ENCODE measurements at regions not wholly inside any gene's neighbourhood (a gene's known extent, or its start where the extent isn't known, plus 50 kb on each side); places are given as distances from the start of the nearest gene placed in this dataset.
"Not testable (repeated sequence)": the region's sequence is repeated elsewhere in the genome, so short reads cannot be mapped to it uniquely, and the experiment has no call there.

- H3K36me3 Mint-ChIP-seq; H3K27me3 ChIP-seq (ENCODE audit: control insufficient read depth in 2 of 2, insufficient read depth in 2 of 2, low read length in 2 of 2); H3K9me3 ChIP-seq (ENCODE audit: control insufficient read depth in 2 of 3, low read length in 3 of 3); CTCF ChIA-PET; H3K27ac ChIP-seq (ENCODE audit: low read depth, low read length); H3K4me1 Mint-ChIP-seq; H3K27ac Mint-ChIP-seq; ATAC-seq; H3K36me3 ChIP-seq (ENCODE audit: control insufficient read depth in 2 of 3, insufficient read depth in 3 of 3, low read length in 3 of 3); POLR2A ChIA-PET; intact Hi-C loops (cut with micrococcal nuclease); H3K4me3 Mint-ChIP-seq; DNase-seq; H3K4me1 ChIP-seq (ENCODE audit: control insufficient read depth in 2 of 2, insufficient read depth in 2 of 2, low read length in 2 of 2); H3K9me3 Mint-ChIP-seq; H3K4me3 ChIP-seq (ENCODE audit: low read length): not testable (repeated sequence)
- H3K27me3 Mint-ChIP-seq = peaks cover 0 to 34% (median 24%) of the 10 kb centered on the region in 5 donors
Observed at GRCh38 chr5:163583491-163584153, 78.2 kb downstream of the MAT2B start.

DNA sequence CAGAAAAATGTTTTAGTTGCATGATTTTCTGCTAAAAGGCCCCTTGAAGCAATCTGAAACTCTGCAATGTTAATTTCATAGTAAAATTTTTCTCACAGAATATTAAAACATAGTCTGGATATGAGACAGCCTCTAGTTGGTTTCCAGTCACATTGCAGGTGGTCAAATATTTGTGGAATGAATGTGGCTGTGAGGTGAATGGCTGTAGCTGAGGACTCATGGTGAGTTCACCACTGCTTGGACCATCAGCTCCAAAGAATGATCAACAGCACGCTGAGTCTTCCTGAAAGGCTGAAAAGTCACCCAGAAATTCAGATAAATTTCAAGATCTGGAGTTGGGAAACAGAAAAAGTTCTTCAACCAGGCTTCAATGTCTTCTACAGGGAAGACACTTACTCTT is 79.8 kb downstream of the MAT2B start:
- no peaks in the 10 kb centered on the region for H3K36me3 Mint-ChIP-seq
- ATAC-seq (no peak), DNase-seq (no peak)
- no peaks in the 10 kb centered on the region for H3K27me3 ChIP-seq (ENCODE audit: control insufficient read depth in 2 of 2, insufficient read depth in 2 of 2, low read length in 2 of 2)
- intact Hi-C loops (cut with micrococcal nuclease) = no loop called here
- H3K27me3 Mint-ChIP-seq = peaks cover 0 to 28% (median 22%) of the 10 kb centered on the region in 5 donors
- H3K9me3 ChIP-seq (ENCODE audit: control insufficient read depth in 2 of 3, low read length in 3 of 3) = no peaks in the 10 kb centered on the region
- peaks cover 0 to 4% (median 0%) of the 10 kb centered on the region in 11 donors for H3K9me3 Mint-ChIP-seq
- POLR2A ChIA-PET = no interaction called here
- H3K36me3 ChIP-seq (ENCODE audit: control insufficient read depth in 2 of 3, insufficient read depth in 3 of 3, low read length in 3 of 3) = no peaks in the 10 kb centered on the region
- H3K27ac ChIP-seq (ENCODE audit: low read depth, low read length) = no peak overlapping the region
- H3K4me3 ChIP-seq (ENCODE audit: low read length) = no peak overlapping the region
- H3K4me3 Mint-ChIP-seq = no peak overlapping the region
- H3K27ac Mint-ChIP-seq = no peak overlapping the region
- no peaks in the 10 kb centered on the region for H3K4me1 Mint-ChIP-seq
- CTCF ChIA-PET = no interaction called here
- H3K4me1 ChIP-seq (ENCODE audit: control insufficient read depth in 2 of 2, insufficient read depth in 2 of 2, low read length in 2 of 2) = no peaks in the 10 kb centered on the region

GRCh38 chr5:163586531-163586956 is 81.1 kb downstream of the MAT2B start:
- H3K9me3 Mint-ChIP-seq = peaks cover 0 to 4% (median 0%) of the 10 kb centered on the region in 11 donors
- POLR2A ChIA-PET = no interaction called here
- Histone ChIP-seq H3K36me3 (ENCODE audit: control insufficient read depth in 2 of 3, insufficient read depth in 3 of 3, low read length in 3 of 3) (no peaks in the 10 kb centered on the region), H3K27me3 (ENCODE audit: control insufficient read depth in 2 of 2, insufficient read depth in 2 of 2, low read length in 2 of 2) (no peaks in the 10 kb centered on the region), H3K4me3 (ENCODE audit: low read length) (no peak overlapping the region), H3K9me3 (ENCODE audit: control insufficient read depth in 2 of 3, low read length in 3 of 3) (no peaks in the 10 kb centered on the region), H3K4me1 (ENCODE audit: control insufficient read depth in 2 of 2, insufficient read depth in 2 of 2, low read length in 2 of 2) (no peaks in the 10 kb centered on the region), H3K27ac (ENCODE audit: low read depth, low read length) (no peak overlapping the region)
- intact Hi-C loops (cut with micrococcal nuclease) = no loop called here
- ATAC-seq (no peak), DNase-seq (no peak)
- H3K4me3 Mint-ChIP-seq = no peak overlapping the region
- peaks cover 0 to 24% (median 15%) of the 10 kb centered on the region in 5 donors for H3K27me3 Mint-ChIP-seq
- H3K27ac Mint-ChIP-seq = no peak overlapping the region
- H3K36me3 Mint-ChIP-seq = no peaks in the 10 kb centered on the region
- H3K4me1 Mint-ChIP-seq = no peaks in the 10 kb centered on the region
- CTCF ChIA-PET = no interaction called here

- Mint-ChIP-seq H3K27me3 (peaks cover 0 to 40% (median 24%) of the 10 kb centered on the region in 5 donors), H3K36me3 (no peaks in the 10 kb centered on the region), H3K4me3 (no peak overlapping the region), H3K27ac (no peak overlapping the region), H3K9me3 (peaks cover 0 to 7% (median 0%) of the 10 kb centered on the region in 11 donors), H3K4me1 (no peaks in the 10 kb centered on the region)
- POLR2A ChIA-PET = no interaction called here
- intact Hi-C loops (cut with micrococcal nuclease) = no loop called here
- Histone ChIP-seq H3K9me3 (ENCODE audit: control insufficient read depth in 2 of 3, low read length in 3 of 3) (no peaks in the 10 kb centered on the region), H3K4me3 (ENCODE audit: low read length) (no peak overlapping the region), H3K27me3 (ENCODE audit: control insufficient read depth in 2 of 2, insufficient read depth in 2 of 2, low read length in 2 of 2) (no peaks in the 10 kb centered on the region), H3K27ac (ENCODE audit: low read depth, low read length) (no peak overlapping the region), H3K4me1 (ENCODE audit: control insufficient read depth in 2 of 2, insufficient read depth in 2 of 2, low read length in 2 of 2) (no peaks in the 10 kb centered on the region), H3K36me3 (ENCODE audit: control insufficient read depth in 2 of 3, insufficient read depth in 3 of 3, low read length in 3 of 3) (no peaks in the 10 kb centered on the region)
- no peak for DNase-seq
- CTCF ChIA-PET = no interaction called here
- ATAC-seq = no peak
Observed at GRCh38 chr5:163594951-163595350, 89.5 kb downstream of the MAT2B start.

- POLR2A ChIA-PET = no interaction called here
- Mint-ChIP-seq H3K4me1 (no peaks in the 10 kb centered on the region), H3K27ac (no peak overlapping the region), H3K27me3 (peaks cover 2 to 43% (median 28%) of the 10 kb centered on the region in 5 donors), H3K36me3 (no peaks in the 10 kb centered on the region), H3K4me3 (no peak overlapping the region), H3K9me3 (peaks cover 0 to 7% (median 0%) of the 10 kb centered on the region in 11 donors)
- no peaks in the 10 kb centered on the region for H3K27me3 ChIP-seq (ENCODE audit: control insufficient read depth in 2 of 2, insufficient read depth in 2 of 2, low read length in 2 of 2)
- no peaks in the 10 kb centered on the region for H3K36me3 ChIP-seq (ENCODE audit: control insufficient read depth in 2 of 3, insufficient read depth in 3 of 3, low read length in 3 of 3)
- intact Hi-C loops (cut with micrococcal nuclease) = no loop called here
- no peak overlapping the region for H3K4me3 ChIP-seq (ENCODE audit: low read length)
- CTCF ChIA-PET = no interaction called here
- no peaks in the 10 kb centered on the region for H3K4me1 ChIP-seq (ENCODE audit: control insufficient read depth in 2 of 2, insufficient read depth in 2 of 2, low read length in 2 of 2)
- no peak for DNase-seq
- H3K9me3 ChIP-seq (ENCODE audit: control insufficient read depth in 2 of 3, low read length in 3 of 3) = no peaks in the 10 kb centered on the region
- ATAC-seq = no peak
- no peak overlapping the region for H3K27ac ChIP-seq (ENCODE audit: low read depth, low read length)
Observed at GRCh38 chr5:163595932-163596607, 90.7 kb downstream of the MAT2B start.

DNA sequence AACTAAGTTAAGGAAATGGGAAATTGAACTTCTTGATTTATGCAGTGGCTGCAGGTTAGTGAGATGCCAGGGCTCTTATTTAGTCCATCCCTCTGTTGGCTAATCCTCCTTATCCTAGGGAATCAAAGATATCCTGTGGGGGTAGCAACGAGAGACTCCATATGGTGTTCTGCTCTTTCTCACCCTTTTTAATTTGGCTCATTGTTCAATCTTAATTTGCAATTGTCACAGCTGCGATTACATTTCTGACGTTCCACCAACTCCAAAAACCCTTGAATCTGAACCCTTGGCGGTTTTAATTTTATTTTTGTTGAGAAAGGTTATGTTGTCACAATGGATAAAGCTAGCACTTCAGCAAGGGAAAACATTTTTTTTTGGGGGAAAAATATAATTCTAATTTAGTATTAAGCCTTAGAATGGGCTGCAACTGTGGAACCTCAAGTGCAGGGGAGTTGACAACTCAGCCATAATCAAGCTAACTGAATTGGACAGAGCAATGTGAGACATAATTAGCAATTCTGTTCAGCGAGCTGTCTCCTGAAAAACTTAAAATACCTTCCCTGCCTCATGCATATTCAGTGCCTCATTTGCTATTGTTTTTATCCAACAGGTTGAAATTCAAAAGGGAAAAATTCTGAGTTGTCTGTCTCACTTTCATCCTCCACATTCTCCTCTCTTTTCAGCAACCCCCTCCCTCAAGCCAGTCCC is 91.3 kb downstream of the MAT2B start:
- CTCF ChIA-PET = no interaction called here
- POLR2A ChIA-PET = no interaction called here
- Histone ChIP-seq H3K27ac (ENCODE audit: low read depth, low read length) (no peak overlapping the region), H3K4me3 (ENCODE audit: low read length) (no peak overlapping the region), H3K4me1 (ENCODE audit: control insufficient read depth in 2 of 2, insufficient read depth in 2 of 2, low read length in 2 of 2) (no peaks in the 10 kb centered on the region), H3K27me3 (ENCODE audit: control insufficient read depth in 2 of 2, insufficient read depth in 2 of 2, low read length in 2 of 2) (peaks cover 0 to 3% of the 10 kb centered on the region in 2 donors), H3K36me3 (ENCODE audit: control insufficient read depth in 2 of 3, insufficient read depth in 3 of 3, low read length in 3 of 3) (no peaks in the 10 kb centered on the region), H3K9me3 (ENCODE audit: control insufficient read depth in 2 of 3, low read length in 3 of 3) (no peaks in the 10 kb centered on the region)
- no peak for ATAC-seq
- intact Hi-C loops (cut with micrococcal nuclease) = no loop called here
- Mint-ChIP-seq H3K4me3 (no peak overlapping the region), H3K36me3 (no peaks in the 10 kb centered on the region), H3K9me3 (peaks cover 0 to 7% (median 0%) of the 10 kb centered on the region in 11 donors), H3K27ac (no peak overlapping the region), H3K27me3 (peaks cover 2 to 45% (median 28%) of the 10 kb centered on the region in 5 donors), H3K4me1 (no peaks in the 10 kb centered on the region)
- no peak for DNase-seq

Measured in naive thymus-derived CD4-positive, alpha-beta T cell (primary cell).